Esophagus squamous epithelium (tissue), 4 donors: ENCODE measurements at regions not wholly inside any gene's neighbourhood (a gene's known extent, or its start where the extent isn't known, plus 50 kb on each side); places are given as distances from the start of the nearest gene placed in this dataset.

ENCODE experiments used
- CTCF ChIP-seq, 6 experiments: fragments of 450-650 bp in 4 of 6; fragments of 200-600 bp in 2 of 6; sonication (generic) in 2 of 6; IDR thresholded peaks; one replicate each; pipeline ENCODE4 v1.5.1; 2016 to 2019; ENCODE audit warnings: antibody characterized with exemption in 6 of 6, mild to moderate bottlenecking in 4 of 6, moderate library complexity in 4 of 6
- POLR2A ChIP-seq, 4 donors: fragments of 450-650 bp; IDR thresholded peaks; one replicate each; pipeline ENCODE4 v1.6.1; 2017; ENCODE audit warnings: antibody characterized with exemption in 4 of 4, mild to moderate bottlenecking in 4 of 4, moderate library complexity in 3 of 4

- TF ChIP-seq CTCF (IDR thresholded peaks at IDR 0.05) (no peak), POLR2A (IDR thresholded peaks at IDR 0.05) (no peak)
Measured at GRCh38 chr2:239544918-239545465, 144.2 kb upstream of the HDAC4 start.
